WTC11 (cell line): ENCODE measurements at regions not wholly inside any gene's neighbourhood (a gene's known extent, or its start where the extent isn't known, plus 50 kb on each side); places are given as distances from the start of the nearest gene placed in this dataset.
A peak's percentile ranks its signal among the peaks of the same experiment; 100 is the strongest.
"Not testable (repeated sequence)": the region's sequence is repeated elsewhere in the genome, so short reads cannot be mapped to it uniquely, and the experiment has no call there.

ENCODE experiments used
- ATAC-seq: fragments of 200-7000 bp; cut with Tn5 transposase; 2 replicates; pipeline ENCODE4 v1.10.0; 2021; ENCODE audit warnings: mild to moderate bottlenecking, moderate library complexity
- CTCF ChIA-PET: fragments of 300-600 bp; sonication (Branson Sonifier 250); formaldehyde crosslinking; loops from one replicate; lab custom pipeline; 2021; ENCODE audit warnings: antibody characterized with exemption; lab: Charles Lee
- POLR2A ChIA-PET: fragments of 350-600 bp; sonication (Branson Sonifier 250); formaldehyde crosslinking; loops from one replicate; lab custom pipeline; 2021; ENCODE audit warnings: antibody characterized with exemption; lab: Charles Lee
- DNase-seq: peaks from one replicate; pipeline ENCODE4 v3.0.0; 2021; ENCODE audit warnings: low spot score
- H3K27ac Mint-ChIP-seq: 2 replicates; pipeline ENCODE4 v1.8.0; 2021; ENCODE audit warnings: mixed read lengths
- H3K27me3 Mint-ChIP-seq: 2 replicates; pipeline ENCODE4 v1.8.0; 2021; ENCODE audit warnings: low read depth, mild to moderate bottlenecking, moderate library complexity, mixed read lengths
- H3K36me3 Mint-ChIP-seq: 2 replicates; pipeline ENCODE4 v1.8.0; 2021; ENCODE audit warnings: mixed read lengths
- H3K4me1 Mint-ChIP-seq: 2 replicates; pipeline ENCODE4 v1.8.0; 2022; ENCODE audit warnings: mixed read lengths
- H3K4me3 Mint-ChIP-seq: 2 replicates; pipeline ENCODE4 v1.8.0; 2021; ENCODE audit warnings: mild to moderate bottlenecking, moderate library complexity, mixed read lengths
- H3K9me3 Mint-ChIP-seq: 2 replicates; pipeline ENCODE4 v1.8.0; 2021; ENCODE audit warnings: mixed read lengths
- ATF3 ChIP-seq: sonication (generic); formaldehyde crosslinking; conservative IDR thresholded peaks from 2 replicates; pipeline ENCODE4 v1.8.1; 2022; ENCODE audit warnings: mild to moderate bottlenecking, missing genetic modification reagents
- CDX4 ChIP-seq: fragments of 250-450 bp; sonication (Bioruptor Pico); IDR thresholded peaks from 2 replicates; pipeline ENCODE4 v1.9.0; 2021; ENCODE audit warnings: moderate library complexity, mild to moderate bottlenecking, inconsistent platforms, borderline replicate concordance
- E2F1 ChIP-seq: sonication (generic); formaldehyde crosslinking; IDR thresholded peaks from 2 replicates; pipeline ENCODE4 v1.8.0; 2022; ENCODE audit warnings: mild to moderate bottlenecking, missing genetic modification reagents
- ERG ChIP-seq: fragments of 250-450 bp; sonication (Bioruptor Pico); IDR thresholded peaks from 2 replicates; pipeline ENCODE4 v1.8.0; 2021; ENCODE audit warnings: mild to moderate bottlenecking
- ETV6 ChIP-seq: sonication (generic); formaldehyde crosslinking; IDR thresholded peaks from 2 replicates; pipeline ENCODE4 v1.8.1; 2022; ENCODE audit warnings: mild to moderate bottlenecking, missing genetic modification reagents
- FOXP4 ChIP-seq: sonication (generic); formaldehyde crosslinking; IDR thresholded peaks from 2 replicates; pipeline ENCODE4 v1.8.0; 2022; ENCODE audit warnings: mild to moderate bottlenecking, missing genetic modification reagents
- HMGA2 ChIP-seq: fragments of 250-450 bp; sonication (Bioruptor Pico); IDR thresholded peaks from 2 replicates; pipeline ENCODE4 v1.4.0; 2021; ENCODE audit warnings: mild to moderate bottlenecking, moderate library complexity
- MAX ChIP-seq: sonication (generic); formaldehyde crosslinking; IDR thresholded peaks from 2 replicates; pipeline ENCODE4 v1.8.0; 2022; ENCODE audit warnings: mild to moderate bottlenecking, missing genetic modification reagents
- MYBL2 ChIP-seq: sonication (generic); formaldehyde crosslinking; IDR thresholded peaks from 2 replicates; pipeline ENCODE4 v1.8.1; 2023; ENCODE audit warnings: mild to moderate bottlenecking, moderate library complexity, missing genetic modification reagents
- NFATC4 ChIP-seq: fragments of 250-450 bp; sonication (Bioruptor Pico); IDR thresholded peaks from 2 replicates; pipeline ENCODE4 v1.9.0; 2021; ENCODE audit warnings: mild to moderate bottlenecking
- PREB ChIP-seq: sonication (generic); formaldehyde crosslinking; IDR thresholded peaks from 2 replicates; pipeline ENCODE4 v1.8.1; 2022; ENCODE audit warnings: mild to moderate bottlenecking, missing genetic modification reagents, moderate library complexity, borderline replicate concordance
- SOX15 ChIP-seq: fragments of 250-450 bp; sonication (Bioruptor Pico); IDR thresholded peaks from 2 replicates; pipeline ENCODE4 v1.9.0; 2021; ENCODE audit warnings: mild to moderate bottlenecking
- TCF7 ChIP-seq: sonication (generic); formaldehyde crosslinking; IDR thresholded peaks from 2 replicates; pipeline ENCODE4 v1.8.0; 2022; ENCODE audit warnings: mild to moderate bottlenecking, low read depth, missing genetic modification reagents, moderate library complexity
- ZNF396 ChIP-seq: fragments of 250-450 bp; sonication (Bioruptor Pico); IDR thresholded peaks from 2 replicates; pipeline ENCODE4 v1.8.0; 2021; ENCODE audit warnings: mild to moderate bottlenecking, moderate library complexity, borderline replicate concordance
- ZNF512 ChIP-seq: sonication (generic); formaldehyde crosslinking; IDR thresholded peaks from 2 replicates; pipeline ENCODE4 v1.8.1; 2022; ENCODE audit warnings: missing genetic modification reagents, borderline replicate concordance

GRCh38 chr1:217985641-217986040, 299.5 kb upstream of the RRP15 start (continued):
- TF ChIP-seq FOXP4 (no peak), TCF7 (CRISPR knock-in tag) (no peak), ATF3 (no peak)

- no peaks in the 10 kb centered on the region for H3K36me3 Mint-ChIP-seq
- H3K27me3 Mint-ChIP-seq: no peaks in the 10 kb centered on the region
- H3K27ac Mint-ChIP-seq: no peak overlapping the region
- no peak overlapping the region for H3K4me3 Mint-ChIP-seq
- H3K9me3 Mint-ChIP-seq: no peaks in the 10 kb centered on the region
- H3K4me1 Mint-ChIP-seq: peaks cover 16% of the 10 kb centered on the region
- no peak for DNase-seq
- ChIA-PET POLR2A (no interaction called here), CTCF (no interaction called here)
- no peak for ATAC-seq
- TF ChIP-seq MAX (CRISPR knock-in tag): no peak
- TF ChIP-seq ETV6: no peak
- no peak for TF ChIP-seq MYBL2 (CRISPR knock-in tag)
- TF ChIP-seq SOX15 (CRISPR knock-in tag): no peak
- TF ChIP-seq ATF3: no peak
- no peak for TF ChIP-seq ERG (CRISPR knock-in tag)
- no peak for TF ChIP-seq E2F1 (CRISPR knock-in tag)
- no peak for TF ChIP-seq HMGA2 (CRISPR knock-in tag)
- TF ChIP-seq, all 79 proteins: peak for 0
Measured at GRCh38 chr1:217989510-217989909, 295.6 kb upstream of the RRP15 start.

GRCh38 chr1:217993439-217993838, 291.7 kb upstream of the RRP15 start:
- no peaks in the 10 kb centered on the region; the same call in 1 of the 2 replicates for H3K27me3 Mint-ChIP-seq
- H3K4me1 Mint-ChIP-seq: peaks cover 16% of the 10 kb centered on the region
- TF ChIP-seq NFATC4 (CRISPR knock-in tag): no peak
- TF ChIP-seq PREB (CRISPR knock-in tag): no peak
- TF ChIP-seq ZNF512 (CRISPR knock-in tag): no peak
- no peak for TF ChIP-seq CDX4 (CRISPR knock-in tag)
- no peak for TF ChIP-seq ZNF396
- TF ChIP-seq TCF7 (CRISPR knock-in tag): no peak
- no peak for ATAC-seq
- H3K27ac Mint-ChIP-seq: no peak overlapping the region
- POLR2A ChIA-PET: no interaction called here
- H3K9me3 Mint-ChIP-seq: no peaks in the 10 kb centered on the region
- no peaks in the 10 kb centered on the region for H3K36me3 Mint-ChIP-seq
- H3K4me3 Mint-ChIP-seq: no peak overlapping the region
- no peak for DNase-seq
- CTCF ChIA-PET: no interaction called here

GRCh38 chr1:218008296-218008695, 276.8 kb upstream of the RRP15 start:
- H3K36me3 Mint-ChIP-seq, H3K27me3 Mint-ChIP-seq, ATAC-seq, DNase-seq, POLR2A ChIA-PET, H3K4me3 Mint-ChIP-seq, CTCF ChIA-PET, H3K4me1 Mint-ChIP-seq: not testable (repeated sequence)
- Mint-ChIP-seq H3K27ac (0 out of 2 replicates have a peak overlapping the region, but pooled peaks have one; percentile 66), H3K9me3 (peaks cover 15% of the 10 kb centered on the region)

- Mint-ChIP-seq H3K36me3 (peaks cover 15% of the 10 kb centered on the region), H3K4me1 (peaks cover 12% of the 10 kb centered on the region), H3K9me3 (peaks cover 18% of the 10 kb centered on the region)
- H3K27me3 Mint-ChIP-seq, H3K27ac Mint-ChIP-seq, POLR2A ChIA-PET, H3K4me3 Mint-ChIP-seq, CTCF ChIA-PET, ATAC-seq, DNase-seq: not testable (repeated sequence)
Measured at GRCh38 chr1:218015106-218015505, 270.0 kb upstream of the RRP15 start.
